HEK293T (cell line): ENCODE measurements at regions not wholly inside any gene's neighbourhood (a gene's known extent, or its start where the extent isn't known, plus 50 kb on each side); places are given as distances from the start of the nearest gene placed in this dataset.

Experiments
- FOXM1 ChIP-seq: fragments of 450-650 bp; IDR thresholded peaks from 2 replicates; pipeline ENCODE4 v1.6.1; 2017; ENCODE audit warnings: mild to moderate bottlenecking, borderline replicate concordance
- TF ChIP-seq, protein P1 (sequence below): fragments of 450-650 bp; IDR thresholded peaks from 2 replicates; pipeline ENCODE4 v1.6.1; 2016

- no peak for TF ChIP-seq FOXM1
- TF ChIP-seq, protein P1, sequence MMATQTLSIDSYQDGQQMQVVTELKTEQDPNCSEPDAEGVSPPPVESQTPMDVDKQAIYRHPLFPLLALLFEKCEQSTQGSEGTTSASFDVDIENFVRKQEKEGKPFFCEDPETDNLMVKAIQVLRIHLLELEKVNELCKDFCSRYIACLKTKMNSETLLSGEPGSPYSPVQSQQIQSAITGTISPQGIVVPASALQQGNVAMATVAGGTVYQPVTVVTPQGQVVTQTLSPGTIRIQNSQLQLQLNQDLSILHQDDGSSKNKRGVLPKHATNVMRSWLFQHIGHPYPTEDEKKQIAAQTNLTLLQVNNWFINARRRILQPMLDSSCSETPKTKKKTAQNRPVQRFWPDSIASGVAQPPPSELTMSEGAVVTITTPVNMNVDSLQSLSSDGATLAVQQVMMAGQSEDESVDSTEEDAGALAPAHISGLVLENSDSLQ: no peak
Observed at GRCh38 chr2:6777626-6778025, 88.1 kb downstream of the CMPK2 start.
